Colonic mucosa (tissue), 4 donors: ENCODE measurements at regions not wholly inside any gene's neighbourhood (a gene's known extent, or its start where the extent isn't known, plus 50 kb on each side); places are given as distances from the start of the nearest gene placed in this dataset.
A peak's percentile ranks its signal among the peaks of the same experiment; 100 is the strongest.

Experiments
- DNase-seq: peaks from one replicate; pipeline ENCODE4 v3.0.0-alpha.2; 2020
- H3K27ac ChIP-seq: fragments of 200-600 bp; one replicate; pipeline ENCODE4 v1.8.0; 2021
- H3K27me3 ChIP-seq: fragments of 200-600 bp; one replicate; pipeline ENCODE4 v1.8.0; 2021
- H3K36me3 ChIP-seq: fragments of 200-600 bp; one replicate; pipeline ENCODE4 v1.8.0; 2021
- H3K4me1 ChIP-seq: fragments of 200-600 bp; one replicate; pipeline ENCODE4 v1.8.0; 2021; ENCODE audit warnings: mild to moderate bottlenecking
- H3K4me3 ChIP-seq: fragments of 200-600 bp; one replicate; pipeline ENCODE4 v1.8.0; 2021
- H3K9ac ChIP-seq, 2 donors: one replicate each; pipeline ENCODE4 v1.7.0; 2013; ENCODE audit warnings: control low read depth in 2 of 2, low read depth in 2 of 2, low read length in 2 of 2
- H3K9me3 ChIP-seq: fragments of 200-600 bp; one replicate; pipeline ENCODE4 v1.8.0; 2021
- intact Hi-C: fragments of 100-400 bp; cut with DNase I; formaldehyde crosslinking; loops from one replicate; pipeline ENCODE4 v1.14.1; 2022
- TF ChIP-seq, protein P1 (sequence below): fragments of 200-600 bp; IDR thresholded peaks from one replicate; pipeline ENCODE4 v1.8.0; 2022; ENCODE audit warnings: antibody characterized with exemption, mild to moderate bottlenecking
- donor health status: healthy.
- donor health status: DM: no; HTN: no; CAD: no.
- donor health status: DM: no; HTN: no; CAD: no.

DNA sequence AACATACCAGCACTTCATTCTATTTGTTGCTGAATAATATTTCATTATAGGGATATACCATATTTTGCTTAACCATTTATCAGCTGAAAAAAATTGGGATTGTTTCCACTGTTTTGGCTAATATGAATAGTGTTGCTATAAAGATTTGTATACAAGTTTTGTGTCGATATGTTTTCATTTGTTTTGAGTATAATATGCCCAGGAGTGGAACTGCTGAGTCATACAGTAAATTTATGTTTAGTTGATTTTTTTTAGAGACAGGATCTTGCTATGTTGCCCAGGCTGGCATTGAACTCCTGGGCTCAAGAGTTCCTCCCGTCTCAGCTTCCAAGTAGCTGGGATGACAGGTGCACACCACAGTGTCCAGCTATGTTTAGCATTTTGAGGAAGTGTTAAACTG lies 131.5 kb upstream of the TMCC3 start:
- intact Hi-C loops, result no loop called here
- H3K36me3 ChIP-seq, result no peaks in the 10 kb centered on the region
- TF ChIP-seq, protein P1, sequence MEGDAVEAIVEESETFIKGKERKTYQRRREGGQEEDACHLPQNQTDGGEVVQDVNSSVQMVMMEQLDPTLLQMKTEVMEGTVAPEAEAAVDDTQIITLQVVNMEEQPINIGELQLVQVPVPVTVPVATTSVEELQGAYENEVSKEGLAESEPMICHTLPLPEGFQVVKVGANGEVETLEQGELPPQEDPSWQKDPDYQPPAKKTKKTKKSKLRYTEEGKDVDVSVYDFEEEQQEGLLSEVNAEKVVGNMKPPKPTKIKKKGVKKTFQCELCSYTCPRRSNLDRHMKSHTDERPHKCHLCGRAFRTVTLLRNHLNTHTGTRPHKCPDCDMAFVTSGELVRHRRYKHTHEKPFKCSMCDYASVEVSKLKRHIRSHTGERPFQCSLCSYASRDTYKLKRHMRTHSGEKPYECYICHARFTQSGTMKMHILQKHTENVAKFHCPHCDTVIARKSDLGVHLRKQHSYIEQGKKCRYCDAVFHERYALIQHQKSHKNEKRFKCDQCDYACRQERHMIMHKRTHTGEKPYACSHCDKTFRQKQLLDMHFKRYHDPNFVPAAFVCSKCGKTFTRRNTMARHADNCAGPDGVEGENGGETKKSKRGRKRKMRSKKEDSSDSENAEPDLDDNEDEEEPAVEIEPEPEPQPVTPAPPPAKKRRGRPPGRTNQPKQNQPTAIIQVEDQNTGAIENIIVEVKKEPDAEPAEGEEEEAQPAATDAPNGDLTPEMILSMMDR, result no peak
- no peak overlapping the region for H3K4me3 ChIP-seq
- H3K4me1 ChIP-seq, result no peaks in the 10 kb centered on the region
- H3K27ac ChIP-seq, result no peak overlapping the region
- no peaks in the 10 kb centered on the region for H3K9me3 ChIP-seq
- no peak overlapping the region for H3K9ac ChIP-seq
- no peaks in the 10 kb centered on the region for H3K27me3 ChIP-seq
- DNase-seq, result no peak

DNA sequence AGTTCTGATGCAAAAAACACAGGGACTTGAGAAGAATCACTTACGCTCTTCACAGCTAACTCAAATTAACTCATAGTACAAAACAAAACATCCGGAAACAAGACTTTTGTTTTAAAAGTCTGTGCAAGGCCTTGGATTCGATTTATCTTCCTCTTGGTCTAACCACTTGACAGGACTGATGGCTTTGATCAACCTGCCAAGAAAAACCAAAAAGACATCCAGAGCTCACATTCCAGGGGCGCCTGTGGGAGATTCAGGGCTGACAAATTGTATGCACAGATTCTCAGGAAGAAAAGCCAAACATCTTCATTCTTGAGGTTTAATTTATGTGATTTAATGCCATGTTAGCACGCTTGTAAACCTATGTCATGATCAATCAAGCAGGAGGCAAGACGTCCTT lies 129.1 kb upstream of the TMCC3 start:
- no peak overlapping the region for H3K9ac ChIP-seq
- H3K4me3 ChIP-seq, result no peak overlapping the region
- no peak overlapping the region for H3K27ac ChIP-seq
- DNase-seq, result no peak
- intact Hi-C loops, result no loop called here
- no peaks in the 10 kb centered on the region for H3K9me3 ChIP-seq
- TF ChIP-seq, protein P1, result no peak
- H3K36me3 ChIP-seq, result no peaks in the 10 kb centered on the region
- H3K4me1 ChIP-seq, result no peaks in the 10 kb centered on the region
- no peaks in the 10 kb centered on the region for H3K27me3 ChIP-seq

DNA sequence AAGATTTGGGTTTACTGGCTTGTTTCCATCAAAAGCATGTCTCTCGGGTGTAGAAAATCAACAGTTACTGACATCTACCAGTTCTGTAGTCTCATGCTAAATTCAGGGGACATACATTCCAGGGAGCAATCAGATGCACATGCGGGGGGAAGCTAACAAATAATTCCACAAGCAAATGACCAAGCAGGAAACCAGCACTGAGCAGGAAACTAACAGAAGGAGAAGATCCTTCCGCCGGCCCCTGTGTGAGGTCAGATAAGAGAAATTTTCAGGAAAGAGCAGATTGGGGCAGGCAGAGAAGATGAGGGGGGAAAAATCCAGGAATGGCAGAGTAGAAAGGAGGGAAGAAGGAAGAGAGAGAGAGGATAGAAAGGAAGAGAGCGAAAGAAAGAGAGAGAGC lies 127.6 kb upstream of the TMCC3 start:
- no peak overlapping the region for H3K9ac ChIP-seq
- no peaks in the 10 kb centered on the region for H3K4me1 ChIP-seq
- no peak overlapping the region for H3K27ac ChIP-seq
- TF ChIP-seq, protein P1, result no peak
- H3K27me3 ChIP-seq, result no peaks in the 10 kb centered on the region
- intact Hi-C loops, result no loop called here
- H3K4me3 ChIP-seq, result no peak overlapping the region
- no peaks in the 10 kb centered on the region for H3K36me3 ChIP-seq
- no peaks in the 10 kb centered on the region for H3K9me3 ChIP-seq
- no peak for DNase-seq

DNA sequence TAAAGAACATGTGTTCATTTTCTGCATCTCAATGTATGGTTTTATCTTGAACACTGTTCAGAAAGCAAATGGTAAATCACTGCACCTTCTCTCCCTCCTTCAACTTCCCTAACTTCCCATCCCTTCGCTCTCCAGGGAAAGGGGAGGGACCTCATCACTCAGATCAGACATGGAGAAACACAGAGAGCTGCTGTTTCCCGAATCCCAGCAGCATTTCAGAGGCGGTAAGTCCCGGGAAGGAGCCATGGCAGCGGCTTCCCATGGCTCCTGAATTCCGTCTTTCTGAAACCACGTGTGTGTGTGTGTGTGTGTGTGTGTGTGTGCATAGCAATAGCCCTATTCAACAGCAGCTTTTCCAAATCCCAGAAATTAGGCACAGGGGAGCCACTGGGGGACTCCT lies 125.4 kb upstream of the TMCC3 start:
- intact Hi-C loops, result no loop called here
- Histone ChIP-seq H3K4me1 (peaks cover 2% of the 10 kb centered on the region), H3K9me3 (no peaks in the 10 kb centered on the region), H3K9ac (no peak overlapping the region), H3K4me3 (no peak overlapping the region), H3K36me3 (no peaks in the 10 kb centered on the region), H3K27me3 (no peaks in the 10 kb centered on the region), H3K27ac (no peak overlapping the region)
- no peak for DNase-seq
- TF ChIP-seq, protein P1, result no peak

DNA sequence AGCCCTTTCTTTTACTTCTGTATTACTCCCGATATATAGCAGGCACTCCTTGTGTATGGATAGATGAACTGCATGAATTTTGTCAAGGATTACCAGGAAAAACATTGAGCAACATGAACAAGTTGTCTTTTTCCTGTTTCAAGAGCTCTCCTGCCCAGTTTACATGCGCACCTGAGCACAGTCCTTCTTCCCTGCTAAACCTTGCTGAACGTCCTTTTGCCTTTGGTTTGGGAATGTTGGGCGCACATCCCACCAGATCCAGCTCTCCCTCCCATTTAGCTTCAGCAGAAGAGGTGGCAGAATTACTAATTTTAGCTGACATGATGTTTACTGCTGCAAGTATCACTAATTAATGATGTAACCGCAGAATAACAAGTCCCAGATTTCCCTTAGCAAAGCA lies 121.4 kb upstream of the TMCC3 start:
- Histone ChIP-seq H3K36me3 (no peaks in the 10 kb centered on the region), H3K4me1 (peaks cover 12% of the 10 kb centered on the region), H3K9ac (no peak overlapping the region), H3K27me3 (no peaks in the 10 kb centered on the region), H3K9me3 (no peaks in the 10 kb centered on the region), H3K4me3 (no peak overlapping the region), H3K27ac (no peak overlapping the region)
- intact Hi-C loops, result no loop called here
- DNase-seq, result no peak
- TF ChIP-seq, protein P1, result no peak

DNA sequence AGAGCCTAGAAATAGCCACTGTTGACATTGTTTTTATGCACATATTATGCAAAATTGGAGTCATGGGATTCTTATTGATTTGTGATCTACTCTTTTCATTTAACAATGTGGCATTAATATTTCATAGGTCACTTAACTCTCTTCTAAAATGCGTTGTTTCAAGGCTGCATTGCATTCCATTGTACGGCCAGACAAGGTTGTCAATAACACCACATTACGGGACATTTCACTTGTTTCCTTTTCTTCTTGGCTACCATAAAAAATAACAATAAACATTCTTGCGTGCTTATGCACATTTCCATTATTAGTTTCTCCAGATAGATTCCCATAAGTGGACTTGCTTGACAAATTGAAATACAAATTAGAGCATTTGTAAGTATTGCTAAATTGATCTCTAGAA lies 120.8 kb upstream of the TMCC3 start:
- Histone ChIP-seq H3K27me3 (no peaks in the 10 kb centered on the region), H3K9ac (no peak overlapping the region), H3K36me3 (no peaks in the 10 kb centered on the region), H3K27ac (peak overlapping the region; percentile 37), H3K4me3 (no peak overlapping the region), H3K9me3 (no peaks in the 10 kb centered on the region), H3K4me1 (peaks cover 12% of the 10 kb centered on the region)
- TF ChIP-seq, protein P1, result no peak
- no peak for DNase-seq
- intact Hi-C loops, result no loop called here
